GM23338 (cell line): ENCODE measurements at regions not wholly inside any gene's neighbourhood (a gene's known extent, or its start where the extent isn't known, plus 50 kb on each side); places are given as distances from the start of the nearest gene placed in this dataset.

ENCODE experiments used
- ATAC-seq: fragments of 200-7000 bp; cut with Tn5 transposase; 3 replicates; pipeline ENCODE4 v1.9.1; 2020
- DNase-seq: peaks from one replicate; pipeline ENCODE4 v3.0.0-alpha.2; 2015; ENCODE audit warnings: low spot score
- H2AFZ ChIP-seq: fragments of 200-600 bp; sonication (generic); 2 replicates; pipeline ENCODE4 v1.8.0; 2016; ENCODE audit warnings: antibody characterized with exemption, mild to moderate bottlenecking, moderate library complexity
- H3F3A ChIP-seq: fragments of 200-600 bp; sonication (generic); replicated peaks from 2 replicates; pipeline ENCODE4 v1.8.0; 2017; ENCODE audit warnings: antibody characterized with exemption, mixed run types, low read depth
- H3K27ac ChIP-seq: fragments of 200-600 bp; sonication (generic); 2 replicates; pipeline ENCODE4 v1.6.1; 2016; ENCODE audit warnings: low read depth
- H3K27me3 ChIP-seq: fragments of 200-600 bp; sonication (generic); 2 replicates; pipeline ENCODE4 v1.8.0; 2016; ENCODE audit warnings: mild to moderate bottlenecking, mixed run types, moderate library complexity; ENCODE audit not compliant: insufficient read depth
- H3K36me3 ChIP-seq: fragments of 200-600 bp; sonication (generic); 2 replicates; pipeline ENCODE4 v1.8.0; 2016; ENCODE audit warnings: mild to moderate bottlenecking; ENCODE audit not compliant: insufficient read depth
- H3K4me1 ChIP-seq: fragments of 200-600 bp; sonication (generic); 2 replicates; pipeline ENCODE4 v1.8.0; 2016; ENCODE audit warnings: mild to moderate bottlenecking, moderate library complexity; ENCODE audit not compliant: insufficient read depth
- H3K4me2 ChIP-seq: fragments of 200-600 bp; sonication (generic); 2 replicates; pipeline ENCODE4 v1.7.1; 2017; ENCODE audit warnings: mixed run types
- H3K4me3 ChIP-seq: fragments of 200-600 bp; sonication (generic); 2 replicates; pipeline ENCODE4 v1.6.1; 2016; ENCODE audit warnings: mixed run types
- H3K79me2 ChIP-seq: fragments of 200-600 bp; sonication (generic); replicated peaks from 2 replicates; pipeline ENCODE4 v1.8.0; 2017; ENCODE audit warnings: mild to moderate bottlenecking; ENCODE audit not compliant: insufficient read depth
- H3K9me2 ChIP-seq: fragments of 200-600 bp; sonication (generic); 2 replicates; pipeline ENCODE4 v1.8.0; 2017; ENCODE audit not compliant: insufficient read depth
- H4K20me1 ChIP-seq: fragments of 200-600 bp; sonication (generic); replicated peaks from 2 replicates; pipeline ENCODE4 v1.8.0; 2017; ENCODE audit warnings: mild to moderate bottlenecking; ENCODE audit not compliant: insufficient read depth
- H3K27ac Mint-ChIP-seq: 2 replicates; pipeline ENCODE4 v1.8.0; 2020; ENCODE audit warnings: inconsistent platforms, mild to moderate bottlenecking, moderate library complexity, mixed read lengths
- H3K27me3 Mint-ChIP-seq: 3 replicates; pipeline ENCODE4 v1.8.0; 2022; ENCODE audit warnings: low read depth, mild to moderate bottlenecking, moderate library complexity, mixed read lengths, inconsistent platforms; ENCODE audit not compliant: insufficient read depth, poor library complexity
- H3K36me3 Mint-ChIP-seq: 3 replicates; pipeline ENCODE4 v1.8.0; 2021; ENCODE audit warnings: low read depth, mild to moderate bottlenecking, inconsistent platforms, moderate library complexity, mixed read lengths
- H3K4me1 Mint-ChIP-seq: 3 replicates; pipeline ENCODE4 v1.8.0; 2020; ENCODE audit warnings: mild to moderate bottlenecking, inconsistent platforms, mixed read lengths
- H3K4me3 Mint-ChIP-seq: 3 replicates; pipeline ENCODE4 v1.8.0; 2021; ENCODE audit warnings: moderate library complexity, mild to moderate bottlenecking, inconsistent platforms, mixed read lengths
- H3K9me3 Mint-ChIP-seq: 3 replicates; pipeline ENCODE4 v1.8.0; 2020; ENCODE audit warnings: moderate library complexity, mild to moderate bottlenecking, inconsistent platforms, mixed read lengths
- CREB1 ChIP-seq: fragments of 250-450 bp; sonication (Bioruptor Pico); IDR thresholded peaks from 2 replicates; pipeline ENCODE4 v1.5.0; 2020; ENCODE audit warnings: low read depth, mild to moderate bottlenecking, moderate library complexity
- ETS1 ChIP-seq: IDR thresholded peaks from 2 replicates; pipeline ENCODE4 v1.6.1; 2016; ENCODE audit warnings: antibody characterized with exemption
- EZH2 ChIP-seq: fragments of 200-600 bp; sonication (generic); IDR thresholded peaks from one replicate; pipeline ENCODE4 v1.8.0; 2017; ENCODE audit warnings: antibody characterized with exemption, mild to moderate bottlenecking, low read depth; ENCODE audit not compliant: unreplicated experiment
- EZH2phosphoT487 ChIP-seq: fragments of 200-600 bp; sonication (generic); IDR thresholded peaks from one replicate; pipeline ENCODE4 v1.8.1; 2018; ENCODE audit warnings: antibody characterized with exemption; ENCODE audit not compliant: unreplicated experiment
- JUNB ChIP-seq: IDR thresholded peaks from one replicate; pipeline ENCODE4 v1.6.1; 2016; ENCODE audit warnings: antibody characterized with exemption; ENCODE audit not compliant: unreplicated experiment
- NANOG ChIP-seq: IDR thresholded peaks from 2 replicates; pipeline ENCODE4 v1.6.1; 2016; ENCODE audit warnings: antibody characterized with exemption, borderline replicate concordance
- POLR2AphosphoS5 ChIP-seq: IDR thresholded peaks from 2 replicates; pipeline ENCODE4 v1.6.1; 2016; ENCODE audit warnings: antibody characterized with exemption, low read depth
- STAT1 ChIP-seq: IDR thresholded peaks from one replicate; pipeline ENCODE4 v1.6.1; 2016; ENCODE audit warnings: antibody characterized with exemption; ENCODE audit not compliant: unreplicated experiment
- ZNF114 ChIP-seq: fragments of 250-450 bp; sonication (Bioruptor Pico); IDR thresholded peaks from 2 replicates; pipeline ENCODE4 v1.5.0; 2020; ENCODE audit warnings: mild to moderate bottlenecking, moderate library complexity
- ZNF331 ChIP-seq: fragments of 250-450 bp; sonication (Bioruptor Pico); IDR thresholded peaks from 2 replicates; pipeline ENCODE4 v1.5.0; 2020; ENCODE audit warnings: low read depth, mild to moderate bottlenecking, moderate library complexity
- ZNF462 ChIP-seq: fragments of 250-450 bp; sonication (Bioruptor Pico); IDR thresholded peaks from 2 replicates; pipeline ENCODE4 v1.5.0; 2020; ENCODE audit warnings: mild to moderate bottlenecking, moderate library complexity
- TF ChIP-seq, protein P1 (sequence below), 2 experiments: fragments of 200-600 bp in 1 of 2; sonication (generic) in 1 of 2; conservative IDR thresholded peaks; 2 replicates each; pipeline versions ENCODE4 v1.5.1 to v1.6.1; 2016 to 2017; ENCODE audit warnings: antibody characterized with exemption in 2 of 2, low read depth in 2 of 2, mild to moderate bottlenecking in 2 of 2, moderate library complexity in 1 of 2
- TF ChIP-seq, protein P2 (sequence below): IDR thresholded peaks from one replicate; pipeline ENCODE4 v1.6.1; 2018; ENCODE audit warnings: antibody characterized with exemption; ENCODE audit not compliant: unreplicated experiment

DNA sequence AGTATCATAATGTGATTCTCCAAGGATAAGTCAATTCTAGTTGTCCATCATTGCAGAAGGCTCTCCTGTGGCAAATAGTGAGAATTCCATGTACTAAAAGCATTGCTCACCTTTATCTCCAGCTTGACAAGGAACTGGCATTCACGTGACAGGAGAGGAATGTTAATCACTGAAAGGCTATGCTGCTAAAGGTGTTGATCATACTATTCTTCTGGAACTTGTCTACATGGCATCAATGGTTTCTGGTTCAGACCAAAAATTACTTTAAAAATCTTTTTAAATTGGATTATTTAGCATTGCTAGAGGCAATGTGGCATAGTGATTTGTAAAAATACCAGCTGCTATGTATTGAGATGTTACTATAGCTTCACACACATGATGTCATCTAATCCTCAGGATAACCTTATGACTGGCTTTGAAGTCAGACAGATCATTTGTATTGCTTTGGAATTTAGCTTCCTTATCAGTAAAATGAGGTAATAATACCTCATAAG is 414.4 kb downstream of the MTX2 start:
- no peaks in the 10 kb centered on the region for H4K20me1 ChIP-seq
- H3K27me3 Mint-ChIP-seq = no peaks in the 10 kb centered on the region
- TF ChIP-seq, protein P1, sequence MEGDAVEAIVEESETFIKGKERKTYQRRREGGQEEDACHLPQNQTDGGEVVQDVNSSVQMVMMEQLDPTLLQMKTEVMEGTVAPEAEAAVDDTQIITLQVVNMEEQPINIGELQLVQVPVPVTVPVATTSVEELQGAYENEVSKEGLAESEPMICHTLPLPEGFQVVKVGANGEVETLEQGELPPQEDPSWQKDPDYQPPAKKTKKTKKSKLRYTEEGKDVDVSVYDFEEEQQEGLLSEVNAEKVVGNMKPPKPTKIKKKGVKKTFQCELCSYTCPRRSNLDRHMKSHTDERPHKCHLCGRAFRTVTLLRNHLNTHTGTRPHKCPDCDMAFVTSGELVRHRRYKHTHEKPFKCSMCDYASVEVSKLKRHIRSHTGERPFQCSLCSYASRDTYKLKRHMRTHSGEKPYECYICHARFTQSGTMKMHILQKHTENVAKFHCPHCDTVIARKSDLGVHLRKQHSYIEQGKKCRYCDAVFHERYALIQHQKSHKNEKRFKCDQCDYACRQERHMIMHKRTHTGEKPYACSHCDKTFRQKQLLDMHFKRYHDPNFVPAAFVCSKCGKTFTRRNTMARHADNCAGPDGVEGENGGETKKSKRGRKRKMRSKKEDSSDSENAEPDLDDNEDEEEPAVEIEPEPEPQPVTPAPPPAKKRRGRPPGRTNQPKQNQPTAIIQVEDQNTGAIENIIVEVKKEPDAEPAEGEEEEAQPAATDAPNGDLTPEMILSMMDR (conservative IDR thresholded peaks at IDR 0.05; ENCODE audit: low read depth in 2 of 2) = no peak
- TF ChIP-seq POLR2AphosphoS5 = no peak
- TF ChIP-seq ZNF462 (CRISPR knock-in tag) = no peak
- no peak for TF ChIP-seq EZH2phosphoT487
- TF ChIP-seq ZNF114 (CRISPR knock-in tag) = no peak
- TF ChIP-seq ZNF331 (CRISPR knock-in tag) = no peak
- TF ChIP-seq JUNB = no peak
- no peak for TF ChIP-seq CREB1 (CRISPR knock-in tag)
- no peak for TF ChIP-seq EZH2
- TF ChIP-seq ETS1 = no peak
- TF ChIP-seq, protein P2, sequence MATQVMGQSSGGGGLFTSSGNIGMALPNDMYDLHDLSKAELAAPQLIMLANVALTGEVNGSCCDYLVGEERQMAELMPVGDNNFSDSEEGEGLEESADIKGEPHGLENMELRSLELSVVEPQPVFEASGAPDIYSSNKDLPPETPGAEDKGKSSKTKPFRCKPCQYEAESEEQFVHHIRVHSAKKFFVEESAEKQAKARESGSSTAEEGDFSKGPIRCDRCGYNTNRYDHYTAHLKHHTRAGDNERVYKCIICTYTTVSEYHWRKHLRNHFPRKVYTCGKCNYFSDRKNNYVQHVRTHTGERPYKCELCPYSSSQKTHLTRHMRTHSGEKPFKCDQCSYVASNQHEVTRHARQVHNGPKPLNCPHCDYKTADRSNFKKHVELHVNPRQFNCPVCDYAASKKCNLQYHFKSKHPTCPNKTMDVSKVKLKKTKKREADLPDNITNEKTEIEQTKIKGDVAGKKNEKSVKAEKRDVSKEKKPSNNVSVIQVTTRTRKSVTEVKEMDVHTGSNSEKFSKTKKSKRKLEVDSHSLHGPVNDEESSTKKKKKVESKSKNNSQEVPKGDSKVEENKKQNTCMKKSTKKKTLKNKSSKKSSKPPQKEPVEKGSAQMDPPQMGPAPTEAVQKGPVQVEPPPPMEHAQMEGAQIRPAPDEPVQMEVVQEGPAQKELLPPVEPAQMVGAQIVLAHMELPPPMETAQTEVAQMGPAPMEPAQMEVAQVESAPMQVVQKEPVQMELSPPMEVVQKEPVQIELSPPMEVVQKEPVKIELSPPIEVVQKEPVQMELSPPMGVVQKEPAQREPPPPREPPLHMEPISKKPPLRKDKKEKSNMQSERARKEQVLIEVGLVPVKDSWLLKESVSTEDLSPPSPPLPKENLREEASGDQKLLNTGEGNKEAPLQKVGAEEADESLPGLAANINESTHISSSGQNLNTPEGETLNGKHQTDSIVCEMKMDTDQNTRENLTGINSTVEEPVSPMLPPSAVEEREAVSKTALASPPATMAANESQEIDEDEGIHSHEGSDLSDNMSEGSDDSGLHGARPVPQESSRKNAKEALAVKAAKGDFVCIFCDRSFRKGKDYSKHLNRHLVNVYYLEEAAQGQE = no peak
- no peak for TF ChIP-seq STAT1
- TF ChIP-seq NANOG = no peak
- no peak overlapping the region for H3K27ac Mint-ChIP-seq
- H3K4me3 Mint-ChIP-seq = no peak overlapping the region
- ATAC-seq = no peak
- H3K4me2 ChIP-seq = no peak overlapping the region
- no peaks in the 10 kb centered on the region for H3F3A ChIP-seq
- H3K36me3 Mint-ChIP-seq = no peaks in the 10 kb centered on the region
- no peaks in the 10 kb centered on the region for H3K9me2 ChIP-seq
- H3K4me1 ChIP-seq = peaks cover 29% of the 10 kb centered on the region
- no peaks in the 10 kb centered on the region for H3K27me3 ChIP-seq
- peaks cover 43% of the 10 kb centered on the region for H3K4me1 Mint-ChIP-seq
- H3K36me3 ChIP-seq = no peaks in the 10 kb centered on the region
- no peak overlapping the region for H3K27ac ChIP-seq
- H2AFZ ChIP-seq = no peak overlapping the region
- no peaks in the 10 kb centered on the region for H3K9me3 Mint-ChIP-seq
- H3K4me3 ChIP-seq = no peak overlapping the region
- no peaks in the 10 kb centered on the region for H3K79me2 ChIP-seq
- DNase-seq = no peak
